Osteoblast (primary cell): ENCODE measurements at regions not wholly inside any gene's neighbourhood (a gene's known extent, or its start where the extent isn't known, plus 50 kb on each side); places are given as distances from the start of the nearest gene placed in this dataset.
A peak's percentile ranks its signal among the peaks of the same experiment; 100 is the strongest.

Experiments used
- DNase-seq: peaks from one replicate; pipeline ENCODE4 v3.0.0; 2011; ENCODE audit warnings: low spot score, mixed read lengths; ENCODE audit not compliant: insufficient read length; ENCODE audit errors: missing footprints
- H2AFZ ChIP-seq: 2 replicates; pipeline ENCODE4 v1.6.0; 2011; ENCODE audit warnings: mild to moderate bottlenecking, low read length
- H3K27ac ChIP-seq: 2 replicates; pipeline ENCODE4 v1.5.1; 2011; ENCODE audit warnings: mild to moderate bottlenecking, low read depth, low read length, moderate library complexity
- H3K27me3 ChIP-seq: 2 replicates; pipeline ENCODE4 v1.6.0; 2012; ENCODE audit warnings: mild to moderate bottlenecking, control low read depth, inconsistent platforms, low read length, moderate library complexity; ENCODE audit not compliant: insufficient read depth
- H3K36me3 ChIP-seq: 2 replicates; pipeline ENCODE4 v1.5.1; 2011; ENCODE audit warnings: mild to moderate bottlenecking, low read length, control low read depth, moderate library complexity; ENCODE audit not compliant: insufficient read depth
- H3K4me1 ChIP-seq: 2 replicates; pipeline ENCODE4 v1.5.1; 2011; ENCODE audit warnings: mild to moderate bottlenecking, low read length, control low read depth, moderate library complexity; ENCODE audit not compliant: insufficient read depth
- H3K4me2 ChIP-seq: 2 replicates; pipeline ENCODE4 v1.6.0; 2011; ENCODE audit warnings: mild to moderate bottlenecking, low read length; ENCODE audit not compliant: insufficient read depth
- H3K4me3 ChIP-seq: fragments of 200-600 bp; sonication (generic); 3 replicates; pipeline ENCODE4 v1.5.1; 2012; ENCODE audit warnings: mild to moderate bottlenecking, low read length, inconsistent platforms; ENCODE audit not compliant: insufficient read depth
- H3K79me2 ChIP-seq: 2 replicates; pipeline ENCODE4 v1.6.0; 2012; ENCODE audit warnings: mild to moderate bottlenecking, low read length, control low read depth, inconsistent platforms; ENCODE audit not compliant: insufficient read depth
- H3K9me3 ChIP-seq: 2 replicates; pipeline ENCODE4 v1.5.1; 2011; ENCODE audit warnings: low read depth, low read length, control low read depth
- H4K20me1 ChIP-seq: 2 replicates; pipeline ENCODE4 v1.6.0; 2012; ENCODE audit warnings: mild to moderate bottlenecking, low read length, control low read depth; ENCODE audit not compliant: insufficient read depth
- TF ChIP-seq, protein P1 (sequence below): IDR thresholded peaks from 2 replicates; pipeline ENCODE4 v1.5.1; 2011; ENCODE audit warnings: mild to moderate bottlenecking, low read depth, low read length, moderate library complexity; ENCODE audit errors: extremely low read depth

DNA sequence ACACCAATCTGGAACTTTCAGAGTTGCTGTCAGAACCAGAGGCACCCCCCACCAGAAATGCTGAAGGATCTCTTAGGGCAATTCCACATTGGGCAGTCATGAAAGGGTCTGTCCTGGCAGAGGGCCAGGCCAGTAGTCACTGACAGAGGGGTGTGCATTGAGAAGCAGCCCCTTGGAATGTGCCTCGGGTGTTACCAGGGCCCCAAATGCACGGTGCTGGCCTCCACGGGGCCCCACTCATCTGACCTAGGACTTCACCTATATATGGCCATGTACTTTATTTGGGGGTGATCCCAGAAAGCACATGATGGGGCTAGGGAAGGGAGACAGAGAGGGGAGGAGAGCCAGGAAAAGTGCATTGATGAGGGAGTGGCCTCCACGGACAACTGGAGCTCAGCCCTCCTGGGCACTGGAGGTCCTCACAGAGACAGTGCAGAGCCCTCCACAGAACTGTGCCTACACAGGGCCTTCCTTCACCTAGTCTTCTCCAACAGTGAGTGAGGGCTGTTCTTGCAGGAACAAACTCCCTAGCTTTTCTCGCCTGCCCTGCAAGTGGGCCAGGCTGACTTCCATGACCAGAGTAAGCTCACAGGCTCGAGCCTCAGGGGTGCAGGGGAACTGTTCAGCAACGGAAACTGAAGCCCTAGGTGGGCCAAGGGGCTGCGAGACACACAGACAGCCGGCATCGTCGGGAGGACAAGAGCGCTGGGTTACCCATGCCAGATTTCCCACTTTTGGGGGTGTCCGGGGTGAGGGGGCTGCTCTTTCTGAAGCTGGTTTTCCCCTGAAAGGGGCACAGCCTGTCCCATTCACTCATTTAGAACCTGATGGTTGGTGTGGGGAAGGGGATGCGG is 136.2 kb downstream of the HMX1 start:
- H3K9me3 ChIP-seq = no peaks in the 10 kb centered on the region
- TF ChIP-seq, protein P1, sequence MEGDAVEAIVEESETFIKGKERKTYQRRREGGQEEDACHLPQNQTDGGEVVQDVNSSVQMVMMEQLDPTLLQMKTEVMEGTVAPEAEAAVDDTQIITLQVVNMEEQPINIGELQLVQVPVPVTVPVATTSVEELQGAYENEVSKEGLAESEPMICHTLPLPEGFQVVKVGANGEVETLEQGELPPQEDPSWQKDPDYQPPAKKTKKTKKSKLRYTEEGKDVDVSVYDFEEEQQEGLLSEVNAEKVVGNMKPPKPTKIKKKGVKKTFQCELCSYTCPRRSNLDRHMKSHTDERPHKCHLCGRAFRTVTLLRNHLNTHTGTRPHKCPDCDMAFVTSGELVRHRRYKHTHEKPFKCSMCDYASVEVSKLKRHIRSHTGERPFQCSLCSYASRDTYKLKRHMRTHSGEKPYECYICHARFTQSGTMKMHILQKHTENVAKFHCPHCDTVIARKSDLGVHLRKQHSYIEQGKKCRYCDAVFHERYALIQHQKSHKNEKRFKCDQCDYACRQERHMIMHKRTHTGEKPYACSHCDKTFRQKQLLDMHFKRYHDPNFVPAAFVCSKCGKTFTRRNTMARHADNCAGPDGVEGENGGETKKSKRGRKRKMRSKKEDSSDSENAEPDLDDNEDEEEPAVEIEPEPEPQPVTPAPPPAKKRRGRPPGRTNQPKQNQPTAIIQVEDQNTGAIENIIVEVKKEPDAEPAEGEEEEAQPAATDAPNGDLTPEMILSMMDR = no peak
- no peak overlapping the region for H3K4me2 ChIP-seq
- no peaks in the 10 kb centered on the region for H3K79me2 ChIP-seq
- H3K4me1 ChIP-seq = no peaks in the 10 kb centered on the region
- H3K27ac ChIP-seq = no peak overlapping the region
- DNase-seq = peak; percentile 71
- H3K27me3 ChIP-seq = no peaks in the 10 kb centered on the region
- no peaks in the 10 kb centered on the region for H3K36me3 ChIP-seq
- H2AFZ ChIP-seq = no peak overlapping the region
- H4K20me1 ChIP-seq = no peaks in the 10 kb centered on the region
- no peak overlapping the region for H3K4me3 ChIP-seq

DNA sequence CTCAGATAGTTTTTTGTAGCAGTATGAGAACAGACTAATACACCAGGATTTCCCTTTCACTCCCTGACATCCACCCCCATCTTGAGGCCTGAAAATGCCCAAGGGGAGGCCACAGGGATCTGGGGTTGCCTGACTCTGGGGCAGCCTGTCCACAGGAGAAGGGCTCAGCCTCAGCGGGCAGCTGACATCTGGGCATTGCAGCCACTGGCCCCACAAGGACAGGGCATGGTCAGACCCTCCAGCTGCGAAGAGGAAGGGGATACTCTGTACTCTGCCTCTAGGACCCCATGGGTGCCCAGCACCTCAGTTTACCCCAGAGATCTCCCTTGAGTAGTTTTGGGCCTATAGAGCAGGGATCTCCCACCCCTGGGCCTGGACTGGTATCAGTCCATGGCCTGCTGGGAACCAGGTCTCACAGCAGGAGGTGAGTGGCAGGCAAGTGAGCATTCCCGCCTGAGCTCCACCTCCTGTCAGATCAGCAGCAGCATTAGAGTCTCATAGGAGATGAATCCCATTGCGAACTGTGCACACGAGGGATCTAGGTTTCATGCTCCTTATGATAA is 138.9 kb downstream of the HMX1 start:
- no peaks in the 10 kb centered on the region for H3K36me3 ChIP-seq
- no peaks in the 10 kb centered on the region for H3K79me2 ChIP-seq
- no peak overlapping the region for H3K27ac ChIP-seq
- H4K20me1 ChIP-seq = no peaks in the 10 kb centered on the region
- no peak for DNase-seq
- H3K9me3 ChIP-seq = no peaks in the 10 kb centered on the region
- H3K4me2 ChIP-seq = no peak overlapping the region
- no peak overlapping the region for H3K4me3 ChIP-seq
- H2AFZ ChIP-seq = no peak overlapping the region
- no peaks in the 10 kb centered on the region for H3K4me1 ChIP-seq
- TF ChIP-seq, protein P1 = no peak
- H3K27me3 ChIP-seq = no peaks in the 10 kb centered on the region

GRCh38 chr4:8732092-8732491 is 139.5 kb downstream of the CPZ start:
- Histone ChIP-seq H4K20me1 (no peaks in the 10 kb centered on the region), H3K4me3 (no peak overlapping the region)
- TF ChIP-seq, protein P1 = no peak

GRCh38 chr4:8731364-8731763 is 138.8 kb downstream of the CPZ start:
- Histone ChIP-seq H2AFZ (no peak overlapping the region), H3K4me3 (no peak overlapping the region), H4K20me1 (no peaks in the 10 kb centered on the region), H3K4me1 (no peaks in the 10 kb centered on the region), H3K27ac (no peak overlapping the region), H3K9me3 (no peaks in the 10 kb centered on the region), H3K27me3 (no peaks in the 10 kb centered on the region), H3K79me2 (no peaks in the 10 kb centered on the region), H3K4me2 (no peak overlapping the region), H3K36me3 (no peaks in the 10 kb centered on the region)
- peak; percentile 18 for DNase-seq
- TF ChIP-seq, protein P1 = no peak

More at GRCh38 chr4:8732092-8732491, 139.5 kb downstream of the CPZ start:
- H3K79me2 ChIP-seq = no peaks in the 10 kb centered on the region
- DNase-seq = peak; percentile 64
- no peak overlapping the region for H3K4me2 ChIP-seq
- H3K27ac ChIP-seq = no peak overlapping the region
- no peak overlapping the region for H2AFZ ChIP-seq
- H3K9me3 ChIP-seq = no peaks in the 10 kb centered on the region
- H3K27me3 ChIP-seq = no peaks in the 10 kb centered on the region
- H3K4me1 ChIP-seq = no peaks in the 10 kb centered on the region
- no peaks in the 10 kb centered on the region for H3K36me3 ChIP-seq
